HG02852 (cell line): ENCODE measurements at regions not wholly inside any gene's neighbourhood (a gene's known extent, or its start where the extent isn't known, plus 50 kb on each side); places are given as distances from the start of the nearest gene placed in this dataset.

Experiments
- ATAC-seq: cut with Tn5 transposase; IDR thresholded peaks from one replicate; pipeline ENCODE4 v1.9.1; 2021; ENCODE audit warnings: mild to moderate bottlenecking, moderate library complexity; ENCODE audit not compliant: unreplicated experiment

DNA sequence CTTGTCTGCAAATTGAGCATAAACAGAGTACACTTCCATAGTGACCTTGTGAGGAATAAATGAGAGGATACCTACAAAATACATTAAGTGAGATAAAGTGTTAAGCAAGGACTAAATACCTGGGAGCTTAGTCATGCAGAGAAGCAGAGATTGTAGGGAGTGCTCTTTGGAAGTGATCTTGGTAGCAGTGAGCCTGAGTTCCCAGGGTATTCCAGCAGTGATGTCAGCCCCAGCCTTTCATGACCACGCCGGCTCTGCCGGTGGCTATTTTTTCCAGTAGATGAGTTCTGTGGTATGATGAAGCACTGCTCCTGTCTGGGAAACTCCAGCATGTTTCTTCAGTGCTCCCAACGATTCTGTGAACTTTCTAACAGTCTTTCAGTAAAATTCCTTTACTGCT is 391.5 kb upstream of the IGFBP7 start:
- no peak for ATAC-seq

DNA sequence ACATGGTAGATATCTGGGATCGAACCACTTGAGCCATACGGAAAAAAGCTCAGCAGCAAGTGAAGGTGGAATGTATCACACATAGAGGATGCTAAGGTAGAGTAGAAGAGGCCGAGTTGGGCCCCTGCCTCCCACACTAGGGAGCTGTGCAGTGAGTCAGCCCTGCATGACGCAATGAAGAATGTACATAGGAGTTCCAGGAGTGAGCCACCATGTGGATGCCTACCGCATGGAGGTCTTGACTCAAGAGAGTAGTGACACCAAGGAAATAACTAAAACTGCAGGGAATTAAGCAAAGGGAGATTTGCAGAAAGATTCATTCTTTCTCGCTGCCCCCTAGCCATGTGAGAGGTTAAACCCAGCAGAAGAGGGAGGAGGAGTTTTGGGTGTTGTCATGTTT is 389.6 kb upstream of the IGFBP7 start:
- ATAC-seq: no peak

DNA sequence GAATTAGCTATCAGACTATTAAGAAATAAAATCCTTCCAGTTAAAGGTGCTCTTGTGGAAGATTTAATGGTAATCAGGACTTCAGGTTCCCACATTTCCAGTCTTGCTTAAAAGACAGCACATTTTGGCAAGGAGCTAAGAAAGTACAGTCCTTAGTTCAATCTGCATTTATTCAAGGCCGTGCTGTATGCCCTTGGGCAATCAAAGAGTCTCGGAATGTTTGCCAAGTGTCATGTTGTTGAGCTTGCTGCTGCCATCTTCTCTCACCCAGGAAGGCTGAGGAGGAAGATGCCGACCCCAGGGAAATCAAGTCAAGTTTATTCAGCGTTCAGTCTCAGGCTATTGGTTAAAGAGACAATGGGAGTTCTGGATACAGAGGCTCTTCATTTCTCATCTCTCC is 388.1 kb upstream of the IGFBP7 start:
- ATAC-seq: no peak

DNA sequence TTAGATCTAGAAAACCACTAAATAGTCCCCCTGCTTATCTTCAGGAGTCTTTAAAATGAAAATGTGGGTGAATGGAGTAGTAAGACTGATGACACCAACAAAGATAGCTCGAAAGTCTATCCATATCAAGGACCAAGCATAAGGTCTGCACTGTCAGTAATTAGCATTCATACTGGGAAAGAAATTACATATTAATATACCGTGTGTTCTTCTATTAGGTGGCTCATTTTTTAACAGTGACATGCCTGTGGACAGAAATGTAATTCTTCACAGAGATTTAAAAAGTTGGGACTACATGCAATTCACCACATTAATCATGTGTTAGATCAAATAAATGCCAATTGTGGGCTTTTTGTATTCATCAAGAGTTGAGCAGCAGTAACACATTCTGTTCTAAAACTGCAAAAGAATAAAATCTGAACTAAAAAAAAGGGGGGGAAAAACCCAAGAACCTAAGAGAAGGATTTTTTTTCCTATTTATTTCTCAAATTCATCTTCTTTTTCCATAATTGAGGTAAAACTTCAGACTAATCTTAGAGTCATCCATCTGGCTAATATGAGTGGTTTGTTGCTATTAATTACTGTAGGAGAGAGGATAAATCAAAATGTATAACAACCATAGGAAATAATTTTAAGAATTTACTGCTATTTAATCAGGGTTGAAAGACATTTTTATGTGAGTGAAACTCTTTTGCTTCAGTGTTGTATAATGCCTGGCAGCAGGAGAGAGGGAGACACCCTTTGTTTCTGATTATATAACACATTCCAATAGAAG is 386.7 kb upstream of the IGFBP7 start:
- ATAC-seq: no peak

DNA sequence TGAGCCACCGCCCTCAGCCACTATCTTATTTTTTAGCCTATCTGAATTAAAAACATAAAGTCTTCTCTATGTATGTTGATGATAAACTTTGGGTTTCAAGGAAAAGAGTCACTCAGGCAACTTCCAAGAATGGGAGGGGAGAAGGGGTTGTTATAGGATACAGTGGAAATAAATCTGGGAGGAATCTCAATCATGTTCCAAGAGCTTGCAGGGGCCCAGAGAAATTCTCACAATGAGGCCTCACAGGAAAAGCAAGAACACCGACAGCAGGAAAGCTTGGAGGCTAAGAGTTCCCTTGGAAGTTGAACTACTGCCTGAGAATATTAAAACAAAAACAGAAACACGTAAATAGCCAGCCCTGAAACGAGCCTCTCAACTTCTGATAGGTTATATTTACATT is 384.6 kb upstream of the IGFBP7 start:
- no peak for ATAC-seq

DNA sequence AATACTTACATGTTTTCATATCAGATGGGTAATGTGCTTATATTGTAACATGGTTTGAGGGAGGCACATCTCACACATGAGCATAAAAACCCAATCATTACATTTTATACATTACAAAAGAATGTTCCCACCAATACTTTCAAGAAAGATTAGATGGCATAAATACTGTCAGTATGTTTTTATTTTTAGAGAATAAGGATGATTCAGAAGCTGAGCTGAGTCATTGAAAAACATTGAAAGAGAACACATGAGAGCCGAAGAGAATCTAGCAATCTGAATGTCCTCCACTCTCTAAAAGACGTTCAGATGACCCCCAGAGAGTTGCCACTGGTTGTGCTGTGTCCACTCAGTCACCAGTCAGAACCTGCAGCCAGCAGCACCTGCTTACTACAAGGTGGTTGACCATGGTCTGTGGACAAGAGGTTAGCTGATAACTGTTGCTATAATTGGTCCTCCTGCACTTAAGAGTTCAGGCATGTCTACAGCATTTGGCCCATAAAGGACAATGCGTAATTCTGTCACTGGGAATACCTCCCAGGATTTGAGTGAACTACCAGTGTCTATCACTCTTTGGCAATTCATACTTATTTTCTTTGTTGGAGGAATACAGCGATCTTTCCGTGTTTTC is 382.2 kb upstream of the IGFBP7 start:
- no peak for ATAC-seq

DNA sequence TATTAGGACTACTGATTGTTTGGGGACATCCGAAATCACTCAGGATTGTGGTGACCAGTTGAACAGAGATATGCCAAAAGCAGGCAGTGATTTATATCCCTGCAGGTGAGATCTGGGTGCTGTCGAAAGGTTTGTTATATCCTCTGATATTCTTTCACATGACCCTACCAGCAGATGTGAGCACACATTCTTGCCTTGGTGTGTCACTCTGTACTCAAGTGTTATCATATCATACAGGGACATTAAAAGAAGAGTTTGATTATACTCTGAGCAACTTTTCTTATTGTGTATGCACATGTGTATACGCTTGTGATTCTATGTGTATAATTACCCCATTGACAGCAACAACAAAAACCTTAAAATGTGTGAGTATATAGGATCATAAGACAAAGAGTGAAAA is 381.2 kb upstream of the IGFBP7 start:
- no peak for ATAC-seq

DNA sequence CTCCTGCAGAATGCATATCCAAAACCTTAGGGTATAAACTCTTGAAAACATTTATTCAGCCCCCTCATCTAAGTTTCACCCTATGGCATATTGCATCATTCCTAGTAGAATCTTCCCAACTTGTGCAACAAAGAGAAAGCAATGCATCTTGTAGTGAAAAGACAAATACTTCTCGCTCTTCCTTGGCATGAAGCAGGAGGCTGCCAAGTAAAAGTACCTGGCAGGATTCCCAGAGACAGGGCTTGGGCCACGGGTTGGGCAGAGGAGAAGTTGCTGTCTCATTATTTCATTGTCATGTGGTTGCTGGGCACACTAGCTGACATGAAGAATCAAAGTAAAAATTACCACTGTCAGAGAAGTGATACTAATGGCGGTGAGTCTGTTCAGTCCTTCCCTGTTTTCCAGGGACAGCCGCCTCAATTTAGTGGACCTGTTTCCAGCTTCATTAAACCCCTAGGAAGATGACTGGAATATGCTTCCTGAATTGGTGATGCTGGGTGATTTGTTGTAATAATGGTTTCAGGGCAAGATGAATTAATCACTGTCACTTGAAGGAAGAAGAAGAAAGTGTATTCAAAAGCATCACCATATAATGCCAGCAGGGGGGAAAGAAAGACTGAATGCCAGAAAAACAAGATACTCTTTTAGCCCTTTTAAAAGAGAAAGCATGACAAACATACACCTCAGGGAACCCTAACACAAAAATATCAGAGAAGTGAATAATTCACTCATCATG is 380.5 kb upstream of the IGFBP7 start:
- no peak for ATAC-seq

DNA sequence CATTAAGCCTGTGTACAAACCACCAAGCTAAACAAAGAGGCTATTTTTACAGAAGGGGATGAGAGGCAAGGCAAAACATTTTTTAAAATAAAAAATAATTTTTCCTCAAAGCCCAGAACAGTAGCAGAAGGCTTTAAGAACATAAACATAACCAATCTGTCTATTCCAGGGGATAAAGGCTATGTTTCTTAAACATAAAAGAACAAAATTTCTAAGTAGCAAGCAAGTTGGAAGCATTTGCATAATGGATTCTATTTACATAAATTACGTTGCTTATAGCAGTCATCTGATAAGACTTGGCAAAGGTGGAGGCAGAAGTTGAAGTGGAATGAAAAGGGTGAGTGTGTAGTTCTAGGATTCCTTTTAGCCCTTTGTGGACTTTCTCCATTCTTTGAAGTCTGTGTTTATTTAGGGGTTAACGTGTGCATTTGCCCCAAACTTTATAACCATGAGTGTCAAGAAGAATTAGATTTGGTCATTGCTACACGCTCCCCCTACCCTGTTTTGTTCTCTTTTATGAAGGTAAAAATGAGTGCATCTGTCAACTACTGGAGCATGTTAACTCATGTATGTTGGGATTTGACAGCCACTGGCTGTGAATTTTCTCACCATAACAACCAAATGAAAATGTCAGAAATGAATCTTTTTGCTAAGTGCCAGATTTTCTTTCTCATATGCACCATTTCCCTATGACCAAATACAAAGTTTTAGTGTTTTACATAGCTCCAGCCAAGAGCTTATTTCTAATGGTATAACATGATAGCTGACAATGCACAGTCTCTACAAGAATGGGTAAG is 378.4 kb upstream of the IGFBP7 start:
- ATAC-seq: no peak

DNA sequence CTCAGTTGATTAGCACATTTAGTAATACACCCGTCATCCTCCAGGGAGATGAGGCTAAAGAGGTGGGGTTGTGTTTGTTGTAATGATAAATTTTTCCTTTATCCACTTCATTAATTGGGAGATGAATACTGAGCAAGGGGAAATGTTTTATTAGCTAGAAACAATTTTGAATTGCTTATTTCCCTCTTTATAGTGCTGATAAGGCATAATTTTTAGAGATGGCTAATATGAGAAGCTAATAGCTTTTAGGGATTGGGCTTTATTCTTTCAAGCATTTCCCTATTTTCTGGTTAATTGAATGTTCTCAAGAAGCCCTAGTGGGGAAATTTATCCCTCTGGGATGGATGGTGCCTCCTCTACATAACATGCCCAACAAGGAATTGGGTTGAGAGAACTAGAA is 365.2 kb upstream of the IGFBP7 start:
- ATAC-seq: no peak

DNA sequence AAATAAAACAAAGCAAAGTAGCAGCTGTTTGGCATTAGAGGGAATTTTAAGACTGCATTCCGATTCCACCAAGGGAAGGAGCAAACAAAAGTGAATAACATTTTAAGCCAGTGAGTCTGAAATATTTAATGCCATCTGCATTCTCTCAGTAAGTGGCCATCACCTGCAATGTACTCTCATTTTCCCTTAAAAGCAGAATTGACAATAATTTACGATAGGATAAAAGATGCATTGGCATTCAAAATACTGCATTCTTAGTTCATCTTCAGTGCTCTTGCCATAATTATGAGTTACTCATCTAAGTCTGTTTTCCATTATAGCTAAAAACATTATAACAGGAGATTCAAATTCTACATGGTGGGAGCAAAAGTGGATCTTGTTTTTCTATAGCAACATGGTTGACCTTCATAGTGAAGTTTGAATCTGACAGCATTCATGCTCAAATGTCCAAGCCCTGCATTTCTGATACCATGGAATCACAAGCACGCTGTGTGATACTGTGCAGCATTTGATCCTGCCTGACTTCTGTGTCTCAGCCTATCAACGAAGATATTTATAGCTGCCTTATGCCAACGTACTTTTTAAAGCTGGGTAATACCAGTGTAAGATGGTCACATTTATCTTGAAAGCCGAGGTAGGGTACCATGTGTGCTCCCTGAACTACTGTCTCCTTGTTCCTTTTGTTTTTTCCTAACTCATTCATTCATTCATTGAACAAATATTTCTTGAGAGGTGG is 355.3 kb upstream of the IGFBP7 start:
- no peak for ATAC-seq

DNA sequence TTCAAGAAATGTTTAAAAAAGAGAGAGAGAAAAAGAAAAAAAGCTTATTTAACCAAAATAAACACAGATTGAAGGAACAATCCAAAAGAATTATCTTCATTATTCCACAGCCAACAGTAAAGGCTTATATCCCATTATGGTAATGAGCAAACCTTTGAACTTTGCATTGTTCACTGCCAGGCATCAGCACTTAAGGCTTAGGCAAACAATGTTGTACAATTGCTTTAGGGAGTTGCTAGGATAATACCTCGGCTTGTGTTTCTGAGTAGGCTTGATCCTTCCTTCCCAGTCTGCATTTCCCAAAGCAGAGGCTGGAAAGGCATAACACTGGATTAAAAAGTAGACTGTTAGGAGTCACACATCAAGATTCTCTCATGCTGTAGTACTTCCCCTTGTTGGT is 352.7 kb upstream of the IGFBP7 start:
- ATAC-seq: no peak

DNA sequence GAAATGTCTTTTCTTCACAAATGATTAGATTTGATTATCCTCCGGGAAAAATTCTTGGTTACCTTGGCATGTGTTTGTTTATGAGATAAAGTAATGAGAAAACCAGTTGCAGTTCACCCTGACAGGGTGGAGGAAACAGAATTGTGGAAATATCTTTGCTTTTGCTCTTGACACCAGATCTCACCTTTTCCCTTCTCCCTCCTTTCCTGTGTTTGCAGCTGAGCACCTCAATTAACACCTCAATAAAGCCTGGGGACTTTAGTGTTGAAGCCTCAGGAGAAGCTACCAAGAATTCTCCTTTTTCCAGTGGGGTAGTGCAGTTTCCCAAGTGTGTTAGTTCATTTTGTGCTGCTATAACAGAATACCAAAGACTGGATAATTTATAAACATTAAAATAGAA is 350.8 kb upstream of the IGFBP7 start:
- no peak for ATAC-seq

DNA sequence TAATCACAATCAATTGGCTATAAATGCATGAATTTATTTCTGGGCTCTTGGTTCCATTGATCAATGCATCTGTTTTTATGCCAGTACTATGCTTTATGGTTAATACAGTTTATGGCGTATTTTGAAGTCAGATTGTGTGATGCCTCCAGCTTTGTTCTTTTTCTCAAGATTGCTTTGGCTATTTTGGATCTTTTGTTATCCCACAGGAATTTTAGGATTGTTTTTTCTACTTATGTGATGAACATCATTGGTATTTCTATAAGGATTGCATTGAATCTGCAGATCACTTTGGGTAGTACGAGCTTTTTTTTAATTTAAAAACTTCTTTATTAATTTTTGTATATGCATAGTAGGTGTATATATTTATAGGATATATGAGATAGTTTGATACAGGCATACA is 338.7 kb upstream of the IGFBP7 start:
- ATAC-seq: no peak

DNA sequence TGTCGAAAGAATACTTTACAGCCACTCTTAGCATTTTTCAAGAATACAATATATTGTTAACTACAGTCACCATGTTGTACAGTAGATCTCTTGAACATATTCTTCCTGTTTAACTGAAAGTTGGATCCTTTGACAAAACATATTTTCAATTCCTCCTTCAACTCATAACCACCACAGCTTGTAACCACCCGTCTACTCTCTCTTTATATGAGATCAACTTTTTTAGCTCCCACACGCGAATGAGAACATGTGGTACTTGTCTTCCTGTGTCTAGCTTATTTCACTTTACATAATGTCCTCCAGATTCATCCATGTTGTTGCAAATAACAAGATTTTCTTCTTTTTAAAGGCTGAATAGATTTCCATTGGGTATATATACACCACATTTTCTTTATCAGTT is 338.3 kb upstream of the IGFBP7 start:
- ATAC-seq: no peak

DNA sequence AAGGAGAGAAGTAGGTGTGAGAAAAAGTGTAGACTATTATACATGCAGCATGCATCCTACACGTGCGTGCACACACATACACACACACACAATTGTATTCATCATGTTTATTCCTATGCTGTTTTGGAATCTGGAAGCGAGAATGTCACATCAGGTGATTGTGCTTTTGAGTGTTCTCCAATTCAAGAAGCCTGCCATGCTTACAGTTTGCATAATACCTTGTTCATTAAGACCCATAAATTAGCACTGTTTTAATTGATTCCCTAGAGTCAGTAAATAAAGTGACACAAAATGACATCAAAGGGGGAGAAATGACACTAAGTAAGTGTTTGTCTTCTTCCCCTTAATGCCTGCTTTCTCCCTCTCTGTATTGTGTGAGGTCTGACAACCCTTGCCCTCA is 336.1 kb upstream of the IGFBP7 start:
- ATAC-seq: no peak

DNA sequence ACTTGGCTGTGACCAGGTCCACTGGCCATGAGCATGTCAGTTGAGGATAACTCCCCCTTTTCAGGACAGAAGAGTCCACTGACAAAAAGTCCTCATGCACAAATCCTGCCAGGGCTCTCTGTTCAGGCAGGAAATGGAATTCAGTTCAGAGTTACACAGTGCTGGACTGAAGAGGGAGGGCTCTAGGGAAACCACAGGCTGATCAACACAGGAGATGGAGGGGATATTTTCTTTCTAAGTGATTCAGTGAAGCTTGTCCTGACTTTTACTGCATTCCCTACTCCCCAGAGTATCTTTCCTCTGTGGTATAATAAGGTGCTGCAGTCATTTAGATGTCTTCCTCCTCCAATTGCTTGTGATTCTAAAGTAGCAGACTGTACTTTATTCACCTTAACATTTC is 335.5 kb upstream of the IGFBP7 start:
- ATAC-seq: no peak

DNA sequence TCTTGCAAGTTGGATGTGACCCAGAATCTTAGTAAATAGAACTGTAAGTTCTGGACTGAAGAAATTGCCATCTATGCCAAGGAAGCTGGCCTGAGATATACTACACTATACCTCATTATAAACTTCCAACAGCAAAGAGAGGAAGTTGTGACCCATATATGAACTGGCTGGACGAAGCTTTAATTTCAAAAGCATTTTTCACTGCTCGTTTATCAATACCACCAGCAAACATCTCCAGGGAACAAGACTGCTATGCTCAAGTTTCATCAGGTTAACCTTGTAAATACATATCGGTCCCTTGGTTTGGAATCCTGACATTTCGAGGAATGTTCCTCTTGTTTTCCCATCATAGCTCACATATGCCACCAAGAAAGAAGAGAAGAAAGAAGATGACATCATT is 334.5 kb upstream of the IGFBP7 start:
- no peak for ATAC-seq

DNA sequence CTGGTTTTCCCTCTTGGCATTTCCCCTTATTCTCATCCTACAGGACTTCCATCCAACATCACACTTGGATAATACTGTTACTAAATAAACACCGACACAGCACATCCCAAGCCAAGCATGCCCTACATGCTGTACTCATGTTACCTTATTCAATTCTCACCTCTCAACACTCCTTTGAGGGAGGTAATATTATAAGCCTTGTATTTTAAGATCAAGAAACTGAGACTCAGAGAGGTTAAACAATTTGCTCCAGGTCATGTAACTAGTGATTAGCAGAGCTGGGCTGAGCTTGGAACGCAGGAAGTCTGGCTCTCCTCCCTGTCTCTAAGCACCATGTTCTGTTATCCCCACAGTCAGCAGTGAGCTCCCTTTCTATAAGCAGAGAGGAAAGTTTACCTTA is 333.6 kb upstream of the IGFBP7 start:
- ATAC-seq: no peak

DNA sequence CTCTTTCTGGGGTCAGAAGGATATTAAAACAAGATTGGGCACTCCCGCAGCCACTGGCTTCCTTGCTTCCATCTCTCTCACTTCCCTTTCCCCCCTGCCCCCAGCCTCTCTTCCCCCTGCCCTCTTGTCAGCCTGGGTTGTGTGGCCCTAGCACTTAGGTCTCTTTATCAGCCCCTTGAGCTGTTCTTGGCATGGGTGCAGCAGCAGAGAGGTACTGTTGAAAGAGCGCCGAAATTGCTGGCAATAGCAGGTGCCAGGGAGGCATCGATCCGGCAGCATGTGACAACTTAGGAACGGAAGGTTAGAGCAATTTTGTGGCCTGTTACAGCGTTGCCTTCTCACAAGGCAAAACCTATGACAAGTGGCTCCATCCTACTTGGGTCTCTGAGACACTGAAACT is 333.1 kb upstream of the IGFBP7 start:
- ATAC-seq: no peak

DNA sequence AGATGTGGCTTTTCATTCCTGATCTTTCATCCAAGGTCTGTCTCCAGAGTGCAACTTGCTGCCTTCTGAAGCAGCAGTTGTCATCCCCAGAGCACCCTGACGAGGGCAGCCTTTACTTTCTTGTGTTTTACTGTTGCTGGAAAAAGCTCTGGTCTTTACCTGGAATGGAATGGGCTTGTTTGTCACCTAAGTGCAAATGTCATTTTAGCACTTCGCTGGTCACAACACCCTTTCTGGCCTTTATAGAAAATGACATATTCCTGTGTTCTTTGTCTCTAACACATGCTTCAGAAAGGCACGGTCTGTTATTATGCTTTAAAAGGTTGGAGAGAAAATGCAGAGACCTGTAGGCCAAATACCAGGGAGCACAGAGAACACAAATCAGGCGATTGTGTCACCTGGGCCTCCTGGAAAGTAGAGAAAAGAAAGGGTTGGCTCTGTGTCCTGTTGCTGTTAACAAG is 332.7 kb upstream of the IGFBP7 start:
- ATAC-seq: no peak
